Right cardiac atrium (tissue), 5 donors: ENCODE measurements at regions not wholly inside any gene's neighbourhood (a gene's known extent, or its start where the extent isn't known, plus 50 kb on each side); places are given as distances from the start of the nearest gene placed in this dataset.

Experiments
- ATAC-seq, 2 donors: fragments of 200-7000 bp; cut with Tn5 transposase; one replicate each; pipeline versions ENCODE4 v1.8.0 to v1.9.1; 2020; ENCODE audit warnings: moderate library complexity in 2 of 2, mild to moderate bottlenecking in 1 of 2
- DNase-seq, 3 donors: peaks; one replicate each; pipeline ENCODE4 v3.0.0-alpha.2; 2020
- H3K27ac ChIP-seq: one replicate; pipeline ENCODE4 v1.5.1; 2013; ENCODE audit warnings: mild to moderate bottlenecking, low read length, control low read depth, moderate library complexity
- H3K27me3 ChIP-seq: one replicate; pipeline ENCODE4 v1.6.1; 2013; ENCODE audit not compliant: control insufficient read depth, insufficient read depth
- H3K4me1 ChIP-seq: one replicate; pipeline ENCODE4 v1.6.1; 2013; ENCODE audit warnings: low read length; ENCODE audit not compliant: control insufficient read depth, insufficient read depth
- H3K4me3 ChIP-seq: one replicate; pipeline ENCODE4 v1.5.1; 2013; ENCODE audit warnings: low read length, control low read depth
- H3K9me3 ChIP-seq: one replicate; pipeline ENCODE4 v1.6.1; 2013; ENCODE audit warnings: low read length; ENCODE audit not compliant: control insufficient read depth
- WGBS: extraction: QIAGEN DNeasy Blood & Tissue Kit; methylation state at CpG from one replicate; pipeline ENCODE4 v1.1.7; 2013; 5-methylcytosine and 5-hydroxymethylcytosine counted together
- intact Hi-C, 4 donors: fragments of 100-400 bp; cut with DNase I; formaldehyde crosslinking; loops; one replicate each; pipeline versions ENCODE4 v1.11.0 to v1.14.0; 2022 to 2023
- donor health status: healthy with polysubstance abuse.
- donor health status: DM: no; HTN: yes; CAD: no.
- donor health status: DM: no; HTN: no; CAD: no.
- donor health status: DM: no; HTN: yes; CAD: no; lungs with severe emphysema.
- donor health status: DM: yes; HTN: yes; CAD: no.

- 73% methylated on average over 2 of the region's 2 CpGs for WGBS
- no peak for DNase-seq
- Histone ChIP-seq H3K9me3 (no peaks in the 10 kb centered on the region), H3K4me1 (no peaks in the 10 kb centered on the region), H3K27ac (no peak overlapping the region), H3K4me3 (no peak overlapping the region), H3K27me3 (no peaks in the 10 kb centered on the region)
- intact Hi-C loops: no loop called here
- no peak for ATAC-seq
These were observed 315.5 kb upstream of the RGMB start for GRCh38 chr5:98458004-98458403.

- intact Hi-C loops: no loop called here
- H3K27ac ChIP-seq: no peak overlapping the region
- H3K4me1 ChIP-seq: no peaks in the 10 kb centered on the region
- no peaks in the 10 kb centered on the region for H3K9me3 ChIP-seq
- ATAC-seq: no peak
- H3K27me3 ChIP-seq: no peaks in the 10 kb centered on the region
- H3K4me3 ChIP-seq: no peak overlapping the region
- DNase-seq: no peak
These were observed 314.7 kb upstream of the RGMB start for GRCh38 chr5:98458726-98459125.

- Histone ChIP-seq H3K27ac (no peak overlapping the region), H3K4me3 (no peak overlapping the region), H3K9me3 (no peaks in the 10 kb centered on the region), H3K4me1 (no peaks in the 10 kb centered on the region), H3K27me3 (no peaks in the 10 kb centered on the region)
- 62% methylated on average over 1 of the region's 1 CpG for WGBS
- intact Hi-C loops: no loop called here
- no peak for ATAC-seq
- no peak for DNase-seq
These were observed 312.9 kb upstream of the RGMB start for GRCh38 chr5:98460536-98460935.

- Histone ChIP-seq H3K27ac (no peak overlapping the region), H3K9me3 (no peaks in the 10 kb centered on the region), H3K27me3 (no peaks in the 10 kb centered on the region), H3K4me3 (no peak overlapping the region), H3K4me1 (no peaks in the 10 kb centered on the region)
- no peak for ATAC-seq
- 63% methylated on average over 3 of the region's 3 CpGs for WGBS
- intact Hi-C loops: no loop called here
- no peak for DNase-seq
These were observed 312.0 kb upstream of the RGMB start for GRCh38 chr5:98461485-98461884.

GRCh38 chr5:98463222-98463621 lies 310.2 kb upstream of the RGMB start:
- no peak for DNase-seq
- intact Hi-C loops: no loop called here
- Histone ChIP-seq H3K4me1 (no peaks in the 10 kb centered on the region), H3K27ac (no peak overlapping the region), H3K4me3 (no peak overlapping the region), H3K9me3 (no peaks in the 10 kb centered on the region), H3K27me3 (no peaks in the 10 kb centered on the region)
- WGBS: 91% methylated on average over 4 of the region's 4 CpGs
- ATAC-seq: no peak

GRCh38 chr5:98463676-98464075 lies 309.8 kb upstream of the RGMB start:
- H3K27ac ChIP-seq: no peak overlapping the region
- no peak overlapping the region for H3K4me3 ChIP-seq
- no peak for DNase-seq
- ATAC-seq: no peak
- no peaks in the 10 kb centered on the region for H3K4me1 ChIP-seq
- no peaks in the 10 kb centered on the region for H3K9me3 ChIP-seq
- 67% methylated on average over 5 of the region's 5 CpGs for WGBS
- intact Hi-C loops: no loop called here
- no peaks in the 10 kb centered on the region for H3K27me3 ChIP-seq

GRCh38 chr5:98464737-98465330 lies 308.6 kb upstream of the RGMB start:
- DNase-seq (no peak), ATAC-seq (no peak)
- intact Hi-C loops: no loop called here
- H3K27me3 ChIP-seq: no peaks in the 10 kb centered on the region
- no peak overlapping the region for H3K4me3 ChIP-seq
- no peaks in the 10 kb centered on the region for H3K9me3 ChIP-seq
- no peaks in the 10 kb centered on the region for H3K4me1 ChIP-seq
- 84% methylated on average over 3 of the region's 3 CpGs for WGBS
- no peak overlapping the region for H3K27ac ChIP-seq

GRCh38 chr5:98468188-98468869 lies 305.1 kb upstream of the RGMB start:
- Histone ChIP-seq H3K4me3 (no peak overlapping the region), H3K27ac (no peak overlapping the region), H3K4me1 (no peaks in the 10 kb centered on the region), H3K9me3 (no peaks in the 10 kb centered on the region), H3K27me3 (no peaks in the 10 kb centered on the region)
- intact Hi-C loops: no loop called here
- 58% methylated on average over 4 of the region's 4 CpGs for WGBS
- no peak for DNase-seq
- no peak for ATAC-seq

- no peaks in the 10 kb centered on the region for H3K9me3 ChIP-seq
- no peak overlapping the region for H3K27ac ChIP-seq
- H3K4me1 ChIP-seq: no peaks in the 10 kb centered on the region
- ATAC-seq (no peak), DNase-seq (no peak)
- no peaks in the 10 kb centered on the region for H3K27me3 ChIP-seq
- WGBS: 87% methylated on average over 2 of the region's 2 CpGs
- intact Hi-C loops: no loop called here
- H3K4me3 ChIP-seq: no peak overlapping the region
These were observed 302.7 kb upstream of the RGMB start for GRCh38 chr5:98470747-98471146.

- Histone ChIP-seq H3K4me3 (no peak overlapping the region), H3K9me3 (no peaks in the 10 kb centered on the region), H3K4me1 (no peaks in the 10 kb centered on the region), H3K27ac (no peak overlapping the region), H3K27me3 (no peaks in the 10 kb centered on the region)
- DNase-seq: no peak
- no peak for ATAC-seq
- WGBS: 97% methylated on average over 2 of the region's 2 CpGs
- intact Hi-C loops: no loop called here
These were observed 302.0 kb upstream of the RGMB start for GRCh38 chr5:98471458-98471857.

GRCh38 chr5:98474216-98474615 lies 299.2 kb upstream of the RGMB start:
- intact Hi-C loops: no loop called here
- Histone ChIP-seq H3K9me3 (no peaks in the 10 kb centered on the region), H3K4me3 (no peak overlapping the region), H3K27ac (no peak overlapping the region), H3K27me3 (no peaks in the 10 kb centered on the region), H3K4me1 (no peaks in the 10 kb centered on the region)
- DNase-seq: no peak
- no peak for ATAC-seq
- WGBS: 78% methylated on average over 2 of the region's 2 CpGs

GRCh38 chr5:98474782-98475181 lies 298.7 kb upstream of the RGMB start:
- H3K27me3 ChIP-seq: no peaks in the 10 kb centered on the region
- 60% methylated on average over 3 of the region's 3 CpGs for WGBS
- ATAC-seq (peak in 1 of 2 donors; percentile 44), DNase-seq (no peak)
- H3K4me1 ChIP-seq: no peaks in the 10 kb centered on the region
- H3K4me3 ChIP-seq: no peak overlapping the region
- intact Hi-C loops: no loop called here
- no peak overlapping the region for H3K27ac ChIP-seq
- H3K9me3 ChIP-seq: no peaks in the 10 kb centered on the region
